SJCRH30 (cell line): ENCODE measurements at regions not wholly inside any gene's neighbourhood (a gene's known extent, or its start where the extent isn't known, plus 50 kb on each side); places are given as distances from the start of the nearest gene placed in this dataset.

Experiments
- DNase-seq, 2 experiments: peaks; one replicate each; pipeline ENCODE4 v3.0.0-alpha.2; 2015 to 2020
- H3K27ac ChIP-seq: fragments of 250-450 bp; sonication (Bioruptor Pico); 2 replicates; pipeline ENCODE4 v1.5.1; 2020; ENCODE audit warnings: mild to moderate bottlenecking, moderate library complexity
- H3K27me3 ChIP-seq: fragments of 250-450 bp; sonication (Bioruptor Pico); 2 replicates; pipeline ENCODE4 v1.5.1; 2020; ENCODE audit warnings: mild to moderate bottlenecking, moderate library complexity
- H3K36me3 ChIP-seq: fragments of 250-450 bp; sonication (Bioruptor Pico); 2 replicates; pipeline ENCODE4 v1.5.1; 2020; ENCODE audit warnings: mild to moderate bottlenecking, moderate library complexity
- H3K4me1 ChIP-seq: fragments of 250-450 bp; sonication (Bioruptor Pico); 2 replicates; pipeline ENCODE4 v1.5.1; 2020; ENCODE audit warnings: mild to moderate bottlenecking, moderate library complexity
- H3K4me3 ChIP-seq: fragments of 250-450 bp; sonication (Bioruptor Pico); 2 replicates; pipeline ENCODE4 v1.5.1; 2020; ENCODE audit warnings: mild to moderate bottlenecking, moderate library complexity
- H3K9me3 ChIP-seq: fragments of 250-450 bp; sonication (Bioruptor Pico); replicated peaks from 2 replicates; pipeline ENCODE4 v1.5.1; 2020; ENCODE audit warnings: mild to moderate bottlenecking, moderate library complexity

- Histone ChIP-seq H3K27me3 (no peaks in the 10 kb centered on the region), H3K4me1 (no peaks in the 10 kb centered on the region), H3K27ac (no peak overlapping the region), H3K36me3 (no peaks in the 10 kb centered on the region), H3K4me3 (no peak overlapping the region), H3K9me3 (no peaks in the 10 kb centered on the region)
- no peak for DNase-seq
These were observed 98.7 kb downstream of the C16orf95 start for GRCh38 chr16:87218281-87219055.

- Histone ChIP-seq H3K27ac (no peak overlapping the region), H3K4me3 (no peak overlapping the region), H3K36me3 (no peaks in the 10 kb centered on the region), H3K4me1 (no peaks in the 10 kb centered on the region), H3K9me3 (no peaks in the 10 kb centered on the region), H3K27me3 (no peaks in the 10 kb centered on the region)
- no peak for DNase-seq
These were observed 97.8 kb downstream of the C16orf95 start for GRCh38 chr16:87219287-87219909.

GRCh38 chr16:87221633-87222032 is 95.6 kb downstream of the C16orf95 start:
- Histone ChIP-seq H3K4me1 (no peaks in the 10 kb centered on the region), H3K4me3 (no peak overlapping the region), H3K27me3 (no peaks in the 10 kb centered on the region), H3K9me3 (no peaks in the 10 kb centered on the region), H3K27ac (no peak overlapping the region), H3K36me3 (no peaks in the 10 kb centered on the region)
- DNase-seq: no peak

GRCh38 chr16:87222335-87222734 is 94.9 kb downstream of the C16orf95 start:
- Histone ChIP-seq H3K36me3 (no peaks in the 10 kb centered on the region), H3K9me3 (no peaks in the 10 kb centered on the region), H3K4me1 (no peaks in the 10 kb centered on the region), H3K27me3 (no peaks in the 10 kb centered on the region), H3K4me3 (no peak overlapping the region), H3K27ac (no peak overlapping the region)
- DNase-seq: no peak

GRCh38 chr16:87223656-87224248 is 93.4 kb downstream of the C16orf95 start:
- H3K36me3 ChIP-seq: no peaks in the 10 kb centered on the region
- no peaks in the 10 kb centered on the region for H3K9me3 ChIP-seq
- H3K4me3 ChIP-seq: no peak overlapping the region
- no peak for DNase-seq
- no peaks in the 10 kb centered on the region for H3K4me1 ChIP-seq
- no peaks in the 10 kb centered on the region for H3K27me3 ChIP-seq
- H3K27ac ChIP-seq: no peak overlapping the region

GRCh38 chr16:87226926-87227295 is 90.3 kb downstream of the C16orf95 start:
- no peaks in the 10 kb centered on the region for H3K36me3 ChIP-seq
- no peak overlapping the region for H3K27ac ChIP-seq
- no peak overlapping the region for H3K4me3 ChIP-seq
- no peak for DNase-seq
- no peaks in the 10 kb centered on the region for H3K4me1 ChIP-seq
- no peaks in the 10 kb centered on the region for H3K27me3 ChIP-seq
- H3K9me3 ChIP-seq: no peaks in the 10 kb centered on the region

GRCh38 chr16:87227296-87227951 is 89.8 kb downstream of the C16orf95 start:
- Histone ChIP-seq H3K36me3 (no peaks in the 10 kb centered on the region), H3K4me1 (no peaks in the 10 kb centered on the region), H3K4me3 (no peak overlapping the region), H3K27ac (no peak overlapping the region), H3K27me3 (no peaks in the 10 kb centered on the region), H3K9me3 (no peaks in the 10 kb centered on the region)
- no peak for DNase-seq

- no peak overlapping the region for H3K27ac ChIP-seq
These were observed 88.8 kb downstream of the C16orf95 start for GRCh38 chr16:87228363-87228762.

GRCh38 chr16:87229230-87230188 is 87.7 kb downstream of the C16orf95 start:
- Histone ChIP-seq H3K36me3 (no peaks in the 10 kb centered on the region), H3K4me3 (no peak overlapping the region), H3K9me3 (no peaks in the 10 kb centered on the region), H3K4me1 (no peaks in the 10 kb centered on the region), H3K27me3 (no peaks in the 10 kb centered on the region), H3K27ac (no peak overlapping the region)
- DNase-seq: no peak

More at GRCh38 chr16:87228363-87228762, 88.8 kb downstream of the C16orf95 start:
- Histone ChIP-seq H3K4me1 (no peaks in the 10 kb centered on the region), H3K4me3 (no peak overlapping the region), H3K36me3 (no peaks in the 10 kb centered on the region), H3K27me3 (no peaks in the 10 kb centered on the region), H3K9me3 (no peaks in the 10 kb centered on the region)
- DNase-seq: no peak

- H3K27ac ChIP-seq: no peak overlapping the region
- no peak overlapping the region for H3K4me3 ChIP-seq
- H3K4me1 ChIP-seq: no peaks in the 10 kb centered on the region
- no peak for DNase-seq
- H3K9me3 ChIP-seq: no peaks in the 10 kb centered on the region
- no peaks in the 10 kb centered on the region for H3K36me3 ChIP-seq
- no peaks in the 10 kb centered on the region for H3K27me3 ChIP-seq
These were observed 86.6 kb downstream of the C16orf95 start for GRCh38 chr16:87230571-87230970.

GRCh38 chr16:87231295-87231694 is 85.9 kb downstream of the C16orf95 start:
- Histone ChIP-seq H3K9me3 (no peaks in the 10 kb centered on the region), H3K36me3 (no peaks in the 10 kb centered on the region), H3K27me3 (no peaks in the 10 kb centered on the region), H3K4me1 (no peaks in the 10 kb centered on the region), H3K4me3 (no peak overlapping the region), H3K27ac (no peak overlapping the region)
- no peak for DNase-seq

GRCh38 chr16:87231911-87232310 is 85.3 kb downstream of the C16orf95 start:
- Histone ChIP-seq H3K4me3 (no peak overlapping the region), H3K27ac (no peak overlapping the region), H3K27me3 (no peaks in the 10 kb centered on the region), H3K9me3 (no peaks in the 10 kb centered on the region), H3K4me1 (no peaks in the 10 kb centered on the region), H3K36me3 (no peaks in the 10 kb centered on the region)
- no peak for DNase-seq

- Histone ChIP-seq H3K9me3 (no peaks in the 10 kb centered on the region), H3K36me3 (no peaks in the 10 kb centered on the region), H3K27me3 (no peaks in the 10 kb centered on the region), H3K4me1 (no peaks in the 10 kb centered on the region), H3K27ac (no peak overlapping the region), H3K4me3 (no peak overlapping the region)
- peak in 1 of 2 experiments; percentile 5 for DNase-seq
These were observed 83.3 kb downstream of the C16orf95 start for GRCh38 chr16:87233928-87234327.

GRCh38 chr16:87234601-87235000 is 82.6 kb downstream of the C16orf95 start:
- no peaks in the 10 kb centered on the region for H3K36me3 ChIP-seq
- H3K9me3 ChIP-seq: no peaks in the 10 kb centered on the region
- no peak overlapping the region for H3K4me3 ChIP-seq
- H3K4me1 ChIP-seq: no peaks in the 10 kb centered on the region
- H3K27ac ChIP-seq: no peak overlapping the region
- no peak for DNase-seq
- no peaks in the 10 kb centered on the region for H3K27me3 ChIP-seq
